ENCODE measurements at regions not wholly inside any gene's neighbourhood (a gene's known extent, or its start where the extent isn't known, plus 50 kb on each side); places are given as distances from the start of the nearest gene placed in this dataset.

DNA sequence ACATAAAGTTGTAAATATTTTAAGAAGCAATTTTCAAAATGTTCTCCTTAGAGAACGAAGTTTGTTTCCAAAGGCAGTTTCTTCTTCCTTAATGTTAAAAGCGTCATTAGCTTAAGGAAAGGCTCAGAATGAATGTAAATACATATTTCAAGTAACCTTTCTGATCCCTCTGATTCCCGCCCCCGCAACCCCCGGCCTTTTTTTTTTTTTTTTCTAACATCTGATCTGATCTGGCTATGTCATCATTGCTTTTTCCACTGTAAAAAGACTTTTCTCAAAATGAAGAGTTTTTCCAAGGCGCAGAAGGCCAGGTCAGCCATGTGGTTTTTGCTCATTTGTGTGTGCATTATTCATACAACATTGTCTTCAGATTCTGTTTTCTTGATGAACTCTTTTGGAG lies 57.1 kb upstream of the MEIS1 start:
- TF ChIP-seq EZH2phosphoT487 (IDR thresholded peaks at IDR 0.05; ENCODE audit: low read depth, severe bottlenecking, unreplicated experiment) (no peak), CTCF (IDR thresholded peaks at IDR 0.05; ENCODE audit: poor library complexity) (no peak)
